ENCODE measurements at regions not wholly inside any gene's neighbourhood (a gene's known extent, or its start where the extent isn't known, plus 50 kb on each side); places are given as distances from the start of the nearest gene placed in this dataset.

DNA sequence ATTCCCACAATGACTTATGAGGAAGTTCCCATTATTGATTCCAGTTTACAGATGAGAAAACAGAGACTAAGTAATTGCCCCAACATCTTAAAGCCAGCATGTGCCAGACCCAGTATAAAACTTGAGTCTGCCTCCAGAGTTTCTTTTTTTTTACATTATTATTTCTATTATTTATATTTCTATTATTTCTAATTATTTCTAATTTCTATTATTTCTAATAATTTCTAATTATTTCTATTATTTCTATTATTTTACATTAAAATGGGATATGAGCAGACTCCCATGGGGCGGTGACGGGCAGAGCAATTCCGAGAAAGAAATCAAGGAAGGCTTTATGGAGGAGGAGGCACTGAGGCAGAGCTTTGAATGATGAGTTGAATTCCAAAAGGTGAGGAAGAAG, 54.4 kb upstream of the BDKRB2 start:
- H3K27ac ChIP-seq, result no peak overlapping the region
- H3K27me3 ChIP-seq, result no peaks in the 10 kb centered on the region
- TF ChIP-seq POLR2A (IDR thresholded peaks at IDR 0.05), result no peak
- TF ChIP-seq, protein P1, sequence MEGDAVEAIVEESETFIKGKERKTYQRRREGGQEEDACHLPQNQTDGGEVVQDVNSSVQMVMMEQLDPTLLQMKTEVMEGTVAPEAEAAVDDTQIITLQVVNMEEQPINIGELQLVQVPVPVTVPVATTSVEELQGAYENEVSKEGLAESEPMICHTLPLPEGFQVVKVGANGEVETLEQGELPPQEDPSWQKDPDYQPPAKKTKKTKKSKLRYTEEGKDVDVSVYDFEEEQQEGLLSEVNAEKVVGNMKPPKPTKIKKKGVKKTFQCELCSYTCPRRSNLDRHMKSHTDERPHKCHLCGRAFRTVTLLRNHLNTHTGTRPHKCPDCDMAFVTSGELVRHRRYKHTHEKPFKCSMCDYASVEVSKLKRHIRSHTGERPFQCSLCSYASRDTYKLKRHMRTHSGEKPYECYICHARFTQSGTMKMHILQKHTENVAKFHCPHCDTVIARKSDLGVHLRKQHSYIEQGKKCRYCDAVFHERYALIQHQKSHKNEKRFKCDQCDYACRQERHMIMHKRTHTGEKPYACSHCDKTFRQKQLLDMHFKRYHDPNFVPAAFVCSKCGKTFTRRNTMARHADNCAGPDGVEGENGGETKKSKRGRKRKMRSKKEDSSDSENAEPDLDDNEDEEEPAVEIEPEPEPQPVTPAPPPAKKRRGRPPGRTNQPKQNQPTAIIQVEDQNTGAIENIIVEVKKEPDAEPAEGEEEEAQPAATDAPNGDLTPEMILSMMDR (IDR thresholded peaks at IDR 0.05), result no peak
- no peak for TF ChIP-seq POLR2AphosphoS5 (IDR thresholded peaks at IDR 0.05)
- H3K4me3 ChIP-seq, result no peak overlapping the region
- DNase-seq (ENCODE audit: low spot score in 2 of 2), result no peak
- H3K9me3 ChIP-seq, result no peaks in the 10 kb centered on the region
- H3K36me3 ChIP-seq, result no peaks in the 10 kb centered on the region
- no peaks in the 10 kb centered on the region for H3K4me1 ChIP-seq
- intact Hi-C loops (cut with DNase I; ENCODE audit: low total_unique reads), result no loop called here

DNA sequence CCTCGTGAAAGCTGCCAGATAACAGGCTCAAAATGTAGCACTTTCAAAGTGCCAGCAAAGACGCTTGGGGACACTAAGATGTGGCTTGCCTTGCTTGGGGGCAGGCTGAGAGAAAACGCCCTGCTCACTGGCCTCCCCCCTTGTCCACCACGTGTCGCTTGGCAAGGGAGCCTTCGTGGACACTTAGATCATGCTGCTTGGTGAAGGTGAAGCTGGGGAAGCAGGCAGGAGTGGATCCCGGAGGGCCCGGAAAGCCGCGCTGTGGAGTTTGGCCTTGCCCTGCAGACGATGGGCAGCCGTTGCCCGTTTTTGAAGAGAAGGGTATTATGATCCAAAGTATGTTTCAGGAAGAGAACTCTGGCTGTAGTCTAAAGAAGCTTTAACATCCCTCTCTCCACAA, 53.4 kb upstream of the BDKRB2 start:
- intact Hi-C loops (cut with DNase I; ENCODE audit: low total_unique reads), result no loop called here
- no peak for DNase-seq (ENCODE audit: low spot score in 2 of 2)

DNA sequence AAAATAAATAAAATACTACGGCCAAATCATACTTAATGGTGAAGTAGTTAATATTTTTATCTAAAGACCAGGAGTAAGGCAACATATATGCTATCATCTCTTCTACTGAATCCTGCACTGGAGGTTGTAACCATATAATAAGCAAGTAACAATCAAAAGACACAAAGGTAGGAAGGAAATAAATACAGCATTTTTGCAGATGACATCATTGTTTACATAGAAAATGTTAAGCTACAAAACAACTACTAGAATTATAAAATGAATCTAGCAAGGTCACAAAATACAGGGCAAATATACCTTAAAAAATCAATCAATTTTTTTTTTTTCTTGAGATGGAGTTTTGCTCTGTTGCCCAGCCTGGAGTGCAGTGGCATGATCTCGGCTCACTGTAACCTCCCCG, 51.6 kb upstream of the BDKRB2 start:
- Histone ChIP-seq H3K27ac (no peak overlapping the region), H3K27me3 (no peaks in the 10 kb centered on the region), H3K4me3 (no peak overlapping the region), H3K36me3 (no peaks in the 10 kb centered on the region), H3K9me3 (no peaks in the 10 kb centered on the region), H3K4me1 (no peaks in the 10 kb centered on the region)
- no peak for DNase-seq (ENCODE audit: low spot score in 2 of 2)
- TF ChIP-seq, protein P1 (IDR thresholded peaks at IDR 0.05), result no peak
- no peak for TF ChIP-seq POLR2AphosphoS5 (IDR thresholded peaks at IDR 0.05)
- TF ChIP-seq POLR2A (IDR thresholded peaks at IDR 0.05), result no peak
- intact Hi-C loops (cut with DNase I; ENCODE audit: low total_unique reads), result no loop called here

More for the DNA sequence above, 53.4 kb upstream of the BDKRB2 start:
- no peaks in the 10 kb centered on the region for H3K9me3 ChIP-seq
- no peaks in the 10 kb centered on the region for H3K27me3 ChIP-seq
- no peak overlapping the region for H3K4me3 ChIP-seq
- no peak overlapping the region for H3K27ac ChIP-seq
- TF ChIP-seq, protein P1 (IDR thresholded peaks at IDR 0.05), result no peak
- TF ChIP-seq POLR2AphosphoS5 (IDR thresholded peaks at IDR 0.05), result no peak
- no peak for TF ChIP-seq POLR2A (IDR thresholded peaks at IDR 0.05)
- no peaks in the 10 kb centered on the region for H3K4me1 ChIP-seq
- no peaks in the 10 kb centered on the region for H3K36me3 ChIP-seq
